ENCODE measurements at regions not wholly inside any gene's neighbourhood (a gene's known extent, or its start where the extent isn't known, plus 50 kb on each side); places are given as distances from the start of the nearest gene placed in this dataset.

DNA sequence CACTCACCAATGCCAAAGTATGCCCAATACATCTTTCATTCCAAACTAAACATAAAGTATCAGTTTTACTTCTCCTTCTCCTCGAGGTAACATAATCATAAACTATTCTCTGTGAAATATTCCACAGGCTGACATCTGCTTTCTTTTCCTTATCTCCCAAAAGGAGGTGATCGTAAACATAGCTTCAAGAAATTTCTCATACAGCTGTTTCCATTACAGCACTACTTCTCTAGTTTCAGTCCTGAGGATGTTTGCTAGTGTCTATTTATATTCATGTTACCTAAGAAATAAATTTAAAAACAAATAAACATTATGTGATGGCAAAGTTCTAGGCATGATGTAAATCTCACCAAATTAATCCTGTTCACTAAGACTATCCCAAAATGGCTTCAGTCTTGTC is 90.1 kb upstream of the CPSF6 start:
- Histone ChIP-seq H3K27me3 (ENCODE audit: insufficient read depth, low read length) (no peaks in the 10 kb centered on the region), H3K4me3 (ENCODE audit: insufficient read depth, low read depth, low read length) (no peak overlapping the region), H4K20me1 (ENCODE audit: insufficient read depth, low read length) (no peaks in the 10 kb centered on the region), H3K27ac (ENCODE audit: low read depth, low read length) (no peak overlapping the region), H3K79me2 (ENCODE audit: insufficient read depth, low read length) (no peaks in the 10 kb centered on the region), H3K4me1 (ENCODE audit: insufficient read depth, low read length) (peaks cover 4% of the 10 kb centered on the region), H3K4me2 (ENCODE audit: low read length) (no peak overlapping the region), H2AFZ (ENCODE audit: low read depth, low read length) (no peak overlapping the region), H3K36me3 (ENCODE audit: insufficient read depth, low read length) (no peaks in the 10 kb centered on the region), H3K9me3 (ENCODE audit: insufficient read depth, low read depth, low read length) (no peaks in the 10 kb centered on the region), H3K9ac (ENCODE audit: low read length) (no peak overlapping the region)
- TF ChIP-seq EZH2 (IDR thresholded peaks at IDR 0.05; ENCODE audit: insufficient read depth, low read length), result no peak
- TF ChIP-seq, protein P1, sequence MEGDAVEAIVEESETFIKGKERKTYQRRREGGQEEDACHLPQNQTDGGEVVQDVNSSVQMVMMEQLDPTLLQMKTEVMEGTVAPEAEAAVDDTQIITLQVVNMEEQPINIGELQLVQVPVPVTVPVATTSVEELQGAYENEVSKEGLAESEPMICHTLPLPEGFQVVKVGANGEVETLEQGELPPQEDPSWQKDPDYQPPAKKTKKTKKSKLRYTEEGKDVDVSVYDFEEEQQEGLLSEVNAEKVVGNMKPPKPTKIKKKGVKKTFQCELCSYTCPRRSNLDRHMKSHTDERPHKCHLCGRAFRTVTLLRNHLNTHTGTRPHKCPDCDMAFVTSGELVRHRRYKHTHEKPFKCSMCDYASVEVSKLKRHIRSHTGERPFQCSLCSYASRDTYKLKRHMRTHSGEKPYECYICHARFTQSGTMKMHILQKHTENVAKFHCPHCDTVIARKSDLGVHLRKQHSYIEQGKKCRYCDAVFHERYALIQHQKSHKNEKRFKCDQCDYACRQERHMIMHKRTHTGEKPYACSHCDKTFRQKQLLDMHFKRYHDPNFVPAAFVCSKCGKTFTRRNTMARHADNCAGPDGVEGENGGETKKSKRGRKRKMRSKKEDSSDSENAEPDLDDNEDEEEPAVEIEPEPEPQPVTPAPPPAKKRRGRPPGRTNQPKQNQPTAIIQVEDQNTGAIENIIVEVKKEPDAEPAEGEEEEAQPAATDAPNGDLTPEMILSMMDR (IDR thresholded peaks at IDR 0.05; ENCODE audit: insufficient read depth, low read depth, low read length), result no peak
- FAIRE-seq (no peak), DNase-seq (ENCODE audit: low read depth) (no peak)
- no peak overlapping the region for H3K27ac Mint-ChIP-seq (ENCODE audit: unreplicated experiment)
- no peaks in the 10 kb centered on the region for H3K36me3 Mint-ChIP-seq (ENCODE audit: low read depth, unreplicated experiment)
- H3K4me3 Mint-ChIP-seq (ENCODE audit: unreplicated experiment), result no peak overlapping the region
- no peaks in the 10 kb centered on the region for H3K27me3 Mint-ChIP-seq (ENCODE audit: low read depth, unreplicated experiment)
- H3K9me3 Mint-ChIP-seq (ENCODE audit: unreplicated experiment), result no peaks in the 10 kb centered on the region
- peaks cover 4% of the 10 kb centered on the region for H3K4me1 Mint-ChIP-seq (ENCODE audit: low read depth, unreplicated experiment)

DNA sequence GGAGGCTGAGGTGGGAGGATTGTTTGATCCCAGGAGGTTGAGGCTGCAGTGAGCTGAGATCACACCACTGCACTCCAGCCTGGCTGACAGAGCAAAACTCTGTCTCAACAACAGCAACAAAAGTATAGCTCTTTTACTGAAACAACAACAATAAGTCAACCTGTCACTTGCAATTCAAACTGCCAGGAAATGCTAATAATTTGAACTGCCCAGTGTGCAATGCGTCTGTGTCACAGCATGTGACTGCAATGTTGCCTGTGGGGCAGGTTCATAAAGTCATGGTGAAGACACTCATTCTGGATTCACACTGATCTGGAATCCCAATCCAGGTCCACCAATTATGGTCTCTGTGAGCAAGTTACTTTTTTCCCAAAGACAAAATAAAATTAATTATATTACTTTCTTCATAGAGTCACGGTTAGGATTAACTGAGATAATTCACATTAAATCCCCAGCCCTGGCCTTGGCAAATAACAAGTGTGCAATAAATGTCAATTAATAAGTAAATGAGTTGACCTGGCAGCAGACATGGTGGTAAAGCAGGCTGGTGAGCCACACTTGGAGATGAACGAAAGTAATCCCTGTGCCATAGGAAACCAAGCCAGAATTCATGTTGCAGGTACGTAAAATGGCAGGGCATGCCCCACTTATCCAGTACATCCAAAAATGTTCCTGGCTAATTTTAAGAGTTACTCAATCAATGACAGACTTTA is 89.1 kb upstream of the CPSF6 start:
- Mint-ChIP-seq H3K27me3 (ENCODE audit: low read depth, unreplicated experiment) (no peaks in the 10 kb centered on the region), H3K36me3 (ENCODE audit: low read depth, unreplicated experiment) (no peaks in the 10 kb centered on the region), H3K9me3 (ENCODE audit: unreplicated experiment) (no peaks in the 10 kb centered on the region), H3K27ac (ENCODE audit: unreplicated experiment) (no peak overlapping the region), H3K4me3 (ENCODE audit: unreplicated experiment) (no peak overlapping the region), H3K4me1 (ENCODE audit: low read depth, unreplicated experiment) (peaks cover 4% of the 10 kb centered on the region)
- no peak for DNase-seq (ENCODE audit: low read depth)
- H4K20me1 ChIP-seq (ENCODE audit: insufficient read depth, low read length), result no peaks in the 10 kb centered on the region
- H3K9me3 ChIP-seq (ENCODE audit: insufficient read depth, low read depth, low read length), result no peaks in the 10 kb centered on the region
- no peaks in the 10 kb centered on the region for H3K79me2 ChIP-seq (ENCODE audit: insufficient read depth, low read length)
- H3K36me3 ChIP-seq (ENCODE audit: insufficient read depth, low read length), result no peaks in the 10 kb centered on the region
- no peak overlapping the region for H2AFZ ChIP-seq (ENCODE audit: low read depth, low read length)
- FAIRE-seq, result no peak
- no peaks in the 10 kb centered on the region for H3K27me3 ChIP-seq (ENCODE audit: insufficient read depth, low read length)
- TF ChIP-seq, protein P1 (IDR thresholded peaks at IDR 0.05; ENCODE audit: insufficient read depth, low read depth, low read length), result no peak
- no peak for TF ChIP-seq EZH2 (IDR thresholded peaks at IDR 0.05; ENCODE audit: insufficient read depth, low read length)
- H3K4me2 ChIP-seq (ENCODE audit: low read length), result no peak overlapping the region
- H3K4me3 ChIP-seq (ENCODE audit: insufficient read depth, low read depth, low read length), result no peak overlapping the region
- H3K27ac ChIP-seq (ENCODE audit: low read depth, low read length), result no peak overlapping the region
- no peak overlapping the region for H3K9ac ChIP-seq (ENCODE audit: low read length)
- H3K4me1 ChIP-seq (ENCODE audit: insufficient read depth, low read length), result peaks cover 4% of the 10 kb centered on the region

DNA sequence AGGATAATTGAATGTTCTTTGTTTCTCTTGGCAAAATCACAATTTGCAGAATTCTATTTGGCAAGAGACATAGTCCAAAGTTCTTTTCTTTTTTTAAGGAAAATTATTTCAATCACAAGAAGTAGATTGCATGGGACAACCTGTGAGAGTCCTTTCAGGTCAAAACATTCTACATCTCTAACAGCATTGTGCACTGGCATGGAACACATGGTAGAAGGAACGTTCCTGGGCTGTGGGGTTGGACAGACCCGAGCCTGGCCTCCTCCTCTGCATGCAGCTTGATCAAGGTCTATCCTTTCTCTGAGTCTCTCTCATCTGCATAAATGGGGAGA is 88.6 kb upstream of the CPSF6 start:
- Histone ChIP-seq H4K20me1 (ENCODE audit: insufficient read depth, low read length) (no peaks in the 10 kb centered on the region), H3K4me1 (ENCODE audit: insufficient read depth, low read length) (peaks cover 4% of the 10 kb centered on the region), H2AFZ (ENCODE audit: low read depth, low read length) (no peak overlapping the region), H3K9ac (ENCODE audit: low read length) (no peak overlapping the region), H3K27me3 (ENCODE audit: insufficient read depth, low read length) (no peaks in the 10 kb centered on the region), H3K4me2 (ENCODE audit: low read length) (no peak overlapping the region), H3K36me3 (ENCODE audit: insufficient read depth, low read length) (no peaks in the 10 kb centered on the region), H3K9me3 (ENCODE audit: insufficient read depth, low read depth, low read length) (no peaks in the 10 kb centered on the region), H3K27ac (ENCODE audit: low read depth, low read length) (no peak overlapping the region), H3K4me3 (ENCODE audit: insufficient read depth, low read depth, low read length) (no peak overlapping the region), H3K79me2 (ENCODE audit: insufficient read depth, low read length) (no peaks in the 10 kb centered on the region)
- H3K4me3 Mint-ChIP-seq (ENCODE audit: unreplicated experiment), result no peak overlapping the region
- TF ChIP-seq EZH2 (IDR thresholded peaks at IDR 0.05; ENCODE audit: insufficient read depth, low read length), result no peak
- TF ChIP-seq, protein P1 (IDR thresholded peaks at IDR 0.05; ENCODE audit: insufficient read depth, low read depth, low read length), result no peak
- H3K36me3 Mint-ChIP-seq (ENCODE audit: low read depth, unreplicated experiment), result no peaks in the 10 kb centered on the region
- H3K27me3 Mint-ChIP-seq (ENCODE audit: low read depth, unreplicated experiment), result no peaks in the 10 kb centered on the region
- H3K27ac Mint-ChIP-seq (ENCODE audit: unreplicated experiment), result no peak overlapping the region
- no peak for DNase-seq (ENCODE audit: low read depth)
- H3K4me1 Mint-ChIP-seq (ENCODE audit: low read depth, unreplicated experiment), result peaks cover 4% of the 10 kb centered on the region
- no peak for FAIRE-seq
- no peaks in the 10 kb centered on the region for H3K9me3 Mint-ChIP-seq (ENCODE audit: unreplicated experiment)
